Gastrocnemius medialis (tissue), 4 donors: ENCODE measurements at regions not wholly inside any gene's neighbourhood (a gene's known extent, or its start where the extent isn't known, plus 50 kb on each side); places are given as distances from the start of the nearest gene placed in this dataset.

Experiments used
- POLR2A ChIP-seq, 2 donors: fragments of 450-650 bp; IDR thresholded peaks; one replicate each; pipeline ENCODE4 v1.6.1; 2017; ENCODE audit warnings: antibody characterized with exemption in 2 of 2, mild to moderate bottlenecking in 2 of 2, moderate library complexity in 2 of 2
- TF ChIP-seq, protein P1 (sequence below), 5 experiments: fragments of 450-650 bp in 3 of 5; fragments of 200-600 bp in 2 of 5; sonication (generic) in 2 of 5; IDR thresholded peaks in 4 of 5; conservative IDR thresholded peaks in 1 of 5; 1 replicate in 4 of 5; 2 replicates in 1 of 5; pipeline ENCODE4 v1.5.1; 2016 to 2019; ENCODE audit warnings: antibody characterized with exemption in 5 of 5, mild to moderate bottlenecking in 3 of 5, moderate library complexity in 3 of 5

DNA sequence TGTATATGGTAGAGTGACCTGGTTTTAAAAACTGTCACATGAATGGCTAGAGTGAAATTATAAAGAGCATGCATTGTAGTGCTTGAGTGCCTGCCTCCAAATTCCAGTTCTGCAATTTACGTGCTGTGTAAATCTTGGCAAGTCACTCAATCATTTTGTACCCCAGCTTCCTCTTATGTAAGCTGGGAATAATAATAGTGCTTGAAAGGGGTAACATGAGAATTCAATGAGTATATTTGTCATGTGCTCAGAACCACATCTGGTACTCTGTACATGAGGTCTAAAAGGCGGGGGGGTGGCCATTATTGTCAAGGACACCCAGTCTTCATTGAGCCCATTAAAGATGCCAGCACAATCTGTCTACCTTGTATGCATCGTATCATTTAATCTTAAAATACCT, 214.8 kb downstream of the MC4R start:
- TF ChIP-seq, protein P1, sequence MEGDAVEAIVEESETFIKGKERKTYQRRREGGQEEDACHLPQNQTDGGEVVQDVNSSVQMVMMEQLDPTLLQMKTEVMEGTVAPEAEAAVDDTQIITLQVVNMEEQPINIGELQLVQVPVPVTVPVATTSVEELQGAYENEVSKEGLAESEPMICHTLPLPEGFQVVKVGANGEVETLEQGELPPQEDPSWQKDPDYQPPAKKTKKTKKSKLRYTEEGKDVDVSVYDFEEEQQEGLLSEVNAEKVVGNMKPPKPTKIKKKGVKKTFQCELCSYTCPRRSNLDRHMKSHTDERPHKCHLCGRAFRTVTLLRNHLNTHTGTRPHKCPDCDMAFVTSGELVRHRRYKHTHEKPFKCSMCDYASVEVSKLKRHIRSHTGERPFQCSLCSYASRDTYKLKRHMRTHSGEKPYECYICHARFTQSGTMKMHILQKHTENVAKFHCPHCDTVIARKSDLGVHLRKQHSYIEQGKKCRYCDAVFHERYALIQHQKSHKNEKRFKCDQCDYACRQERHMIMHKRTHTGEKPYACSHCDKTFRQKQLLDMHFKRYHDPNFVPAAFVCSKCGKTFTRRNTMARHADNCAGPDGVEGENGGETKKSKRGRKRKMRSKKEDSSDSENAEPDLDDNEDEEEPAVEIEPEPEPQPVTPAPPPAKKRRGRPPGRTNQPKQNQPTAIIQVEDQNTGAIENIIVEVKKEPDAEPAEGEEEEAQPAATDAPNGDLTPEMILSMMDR (IDR thresholded peaks at IDR 0.05 in 4 of 5, conservative IDR thresholded peaks at IDR 0.05 in 1 of 5) = no peak
- TF ChIP-seq POLR2A (IDR thresholded peaks at IDR 0.05) = no peak
